HG02943 (cell line): ENCODE measurements at regions not wholly inside any gene's neighbourhood (a gene's known extent, or its start where the extent isn't known, plus 50 kb on each side); places are given as distances from the start of the nearest gene placed in this dataset.

ENCODE experiments used
- ATAC-seq: cut with Tn5 transposase; IDR thresholded peaks from one replicate; pipeline ENCODE4 v1.9.1; 2021; ENCODE audit warnings: mild to moderate bottlenecking, low read depth, moderate library complexity; ENCODE audit not compliant: unreplicated experiment

DNA sequence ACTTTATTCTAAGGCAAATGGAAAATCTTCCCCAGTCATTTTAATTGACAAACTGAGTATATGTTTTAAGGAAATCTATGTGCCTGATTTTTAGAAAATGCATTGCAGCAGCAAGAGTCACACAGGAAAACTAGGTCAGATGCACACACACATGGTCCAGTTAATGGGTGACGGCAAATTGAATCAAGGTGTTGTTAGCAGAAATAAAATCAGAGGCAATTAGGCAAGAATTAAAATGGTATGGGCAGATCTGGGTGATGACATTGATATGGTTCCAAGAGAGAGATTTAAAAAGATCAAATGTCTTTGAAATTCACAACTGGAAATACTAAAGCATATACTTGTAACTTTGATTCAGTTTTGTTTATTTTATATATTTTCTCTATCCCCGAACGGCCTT is 174.2 kb upstream of the CDH19 start:
- no peak for ATAC-seq

DNA sequence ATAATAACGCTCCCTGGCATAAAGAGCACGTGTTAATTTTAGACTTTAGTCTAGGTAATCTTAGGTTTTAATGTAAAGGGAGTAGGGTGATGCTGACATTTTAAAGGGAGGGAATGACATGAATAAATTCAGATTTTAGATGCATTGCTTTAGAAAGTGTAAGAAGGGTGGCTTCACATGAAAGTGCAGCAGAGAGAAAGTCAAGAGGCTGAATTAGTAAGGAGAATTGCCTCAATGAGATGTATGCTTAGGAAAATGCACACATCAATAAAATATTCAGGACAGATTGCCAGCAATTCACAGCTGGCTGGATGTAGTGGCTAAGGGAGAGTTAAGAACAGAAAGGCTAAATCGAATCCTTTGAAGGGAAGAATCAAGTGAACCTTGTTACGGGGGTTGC is 165.5 kb upstream of the CDH19 start:
- no peak for ATAC-seq

DNA sequence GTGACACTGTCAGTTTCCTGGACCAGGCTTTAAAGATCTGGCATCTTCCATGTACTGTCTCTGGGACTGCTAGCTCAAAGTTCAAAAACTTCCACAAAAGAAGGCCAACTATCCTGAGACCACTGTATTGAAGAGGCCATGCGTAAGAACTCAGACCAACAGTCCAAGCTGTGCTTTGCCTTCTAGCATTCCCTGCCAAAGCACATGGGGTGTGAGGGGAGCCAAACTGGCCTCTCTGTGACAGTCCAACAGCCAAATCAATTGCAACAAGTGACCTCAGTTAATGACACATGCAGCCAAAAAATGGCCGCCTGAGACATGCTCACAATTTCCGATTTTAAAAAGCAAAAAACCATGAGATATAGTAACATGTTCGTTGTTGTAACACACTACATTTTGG is 160.3 kb upstream of the CDH19 start:
- no peak for ATAC-seq

DNA sequence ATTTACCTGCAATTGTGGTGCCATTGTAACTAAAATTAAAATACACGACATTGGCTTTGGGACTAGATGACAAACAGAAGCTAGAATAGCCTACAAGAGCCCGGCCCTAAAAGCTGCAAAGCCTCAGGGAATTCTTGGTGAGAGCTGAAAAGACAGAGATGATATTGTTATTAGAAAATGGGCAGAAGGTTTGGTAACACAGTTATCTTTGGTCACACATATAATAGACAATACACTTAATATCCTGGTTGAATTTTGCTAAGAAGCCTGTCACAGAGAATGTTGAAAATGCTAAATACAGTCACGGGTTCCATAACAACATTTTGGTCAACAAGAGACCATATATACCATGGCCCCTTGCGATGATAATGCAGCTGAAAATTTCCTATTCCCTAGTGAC is 157.3 kb upstream of the CDH19 start:
- ATAC-seq, result no peak

DNA sequence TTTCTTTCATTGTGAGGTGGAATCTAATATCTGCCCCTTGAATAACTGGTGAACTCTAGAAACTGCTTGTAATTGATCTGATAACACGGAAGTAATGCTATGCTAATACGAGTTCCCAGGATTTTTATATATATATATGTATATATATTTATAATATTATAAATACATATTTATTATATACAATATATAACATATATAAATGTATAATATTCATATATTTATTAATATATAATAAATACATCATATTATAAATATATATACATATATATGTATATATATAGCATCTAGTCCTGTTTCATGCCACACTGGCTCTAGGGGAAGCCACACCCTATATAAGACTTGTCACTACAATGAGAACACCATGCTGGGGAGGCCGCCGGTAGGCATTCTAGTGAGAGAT is 156.7 kb upstream of the CDH19 start:
- ATAC-seq, result no peak

DNA sequence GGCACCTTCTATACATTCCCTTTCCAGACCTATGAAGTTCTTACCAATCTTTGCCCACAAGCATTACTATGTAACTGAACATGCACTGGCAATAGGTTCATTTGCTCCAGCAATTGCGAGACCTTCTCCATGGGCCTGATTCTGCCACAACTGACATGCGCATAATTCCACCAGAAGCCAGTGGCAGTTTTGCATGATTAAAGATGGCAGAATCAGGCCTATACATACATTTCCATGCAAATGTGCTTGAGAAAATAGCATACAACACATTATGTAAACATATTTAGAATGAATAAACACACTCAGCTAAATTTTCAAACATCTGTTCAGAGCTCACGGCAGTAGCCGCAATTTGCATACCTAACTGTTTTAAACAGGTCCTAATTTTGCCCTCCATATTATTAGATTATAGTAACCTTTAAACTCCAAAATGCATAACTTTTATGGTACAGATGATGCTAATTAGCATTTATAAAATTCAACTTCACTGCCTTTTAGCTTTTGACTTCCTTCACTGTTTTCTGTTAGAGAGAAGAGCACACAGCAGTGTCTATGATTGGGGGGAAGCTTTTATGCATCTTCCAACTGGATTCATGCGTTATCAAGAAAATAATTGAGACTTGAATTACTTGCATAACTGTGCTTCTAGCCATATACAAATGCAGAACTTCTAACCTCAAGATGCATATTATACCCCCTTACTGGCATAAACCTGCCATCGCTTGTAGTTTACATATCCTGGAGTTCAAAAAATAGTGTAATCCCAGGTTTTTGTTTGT is 155.3 kb upstream of the CDH19 start:
- no peak for ATAC-seq

DNA sequence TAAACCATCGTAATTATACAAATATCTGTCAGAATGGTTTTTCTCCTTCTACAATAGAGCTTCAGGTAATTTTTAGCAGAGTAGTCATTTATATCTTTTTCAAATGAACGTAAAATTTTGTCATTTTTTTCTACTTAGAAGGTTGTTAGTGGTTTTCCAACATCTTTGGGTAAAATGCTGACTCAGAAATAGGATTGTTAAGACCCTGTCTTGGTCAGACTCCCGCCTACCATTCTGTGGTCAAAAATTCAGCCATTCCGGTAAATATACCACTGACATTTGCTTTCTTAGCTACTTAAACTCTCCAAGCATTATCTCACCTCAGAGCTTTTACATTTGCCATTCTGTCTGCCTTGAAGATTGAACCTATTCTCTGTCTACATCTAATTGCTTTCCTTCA is 154.1 kb upstream of the CDH19 start:
- no peak for ATAC-seq

DNA sequence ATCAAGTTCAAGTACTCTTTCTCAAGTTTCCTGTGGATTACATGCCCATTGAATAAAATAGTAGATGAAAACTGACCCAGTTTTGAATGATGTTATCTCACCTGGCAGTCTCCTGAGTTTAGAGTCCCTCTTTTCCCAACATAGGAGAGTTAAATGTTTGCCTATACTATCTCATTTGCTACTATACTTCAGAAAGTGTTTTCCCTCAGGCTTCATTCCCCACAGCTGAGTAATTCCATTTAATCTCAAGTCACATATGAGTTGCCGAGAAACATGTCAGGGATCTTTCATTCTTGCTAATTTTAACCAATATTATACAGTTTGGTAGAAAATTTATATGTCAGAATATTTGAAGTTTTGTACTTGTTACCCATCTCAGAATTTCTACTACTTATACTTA is 150.4 kb upstream of the CDH19 start:
- ATAC-seq, result no peak

DNA sequence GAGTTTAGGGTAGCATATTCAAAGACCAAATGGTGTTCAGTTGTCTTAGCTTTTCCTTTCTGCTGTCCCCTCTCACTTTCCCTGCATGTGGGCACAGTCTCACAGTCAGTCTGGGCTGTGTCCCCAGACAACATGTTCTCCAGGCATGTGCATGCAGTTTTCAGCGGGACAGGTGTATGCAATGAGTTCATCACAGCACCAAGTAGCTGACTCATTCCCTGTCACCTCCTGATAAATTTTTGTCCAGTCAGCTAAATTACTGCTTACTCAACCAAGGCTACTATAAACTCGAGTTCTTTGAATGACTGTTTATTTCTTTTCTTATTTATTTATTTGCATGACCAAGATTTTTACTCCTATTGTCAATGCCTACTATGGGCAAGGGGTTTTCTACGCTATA is 148.8 kb upstream of the CDH19 start:
- no peak for ATAC-seq

DNA sequence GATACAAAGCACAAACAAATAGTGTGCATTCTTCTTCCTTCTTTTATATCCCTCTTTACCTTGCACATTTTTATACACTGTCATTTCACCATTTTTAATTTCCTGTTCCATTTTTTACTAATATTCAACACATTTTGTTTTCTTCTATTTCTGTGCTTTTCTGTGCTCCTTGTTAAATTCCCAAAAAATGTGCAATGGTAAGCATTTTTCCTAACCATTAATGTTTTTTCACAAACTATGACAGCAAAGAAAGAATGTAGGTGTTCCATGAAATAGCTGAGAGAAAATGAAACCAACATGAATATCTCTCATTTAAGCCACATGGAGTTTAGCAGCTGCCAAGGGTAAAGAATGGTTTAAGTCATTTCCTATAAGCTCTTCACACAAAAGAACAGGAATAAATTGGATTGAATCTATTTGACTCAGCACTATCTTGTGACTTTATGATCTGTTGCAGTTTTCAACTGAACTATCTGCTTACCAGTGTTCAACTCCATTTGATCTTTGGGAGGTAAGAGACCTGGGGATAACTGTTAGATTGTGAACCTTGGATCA is 145.7 kb upstream of the CDH19 start:
- ATAC-seq, result no peak

DNA sequence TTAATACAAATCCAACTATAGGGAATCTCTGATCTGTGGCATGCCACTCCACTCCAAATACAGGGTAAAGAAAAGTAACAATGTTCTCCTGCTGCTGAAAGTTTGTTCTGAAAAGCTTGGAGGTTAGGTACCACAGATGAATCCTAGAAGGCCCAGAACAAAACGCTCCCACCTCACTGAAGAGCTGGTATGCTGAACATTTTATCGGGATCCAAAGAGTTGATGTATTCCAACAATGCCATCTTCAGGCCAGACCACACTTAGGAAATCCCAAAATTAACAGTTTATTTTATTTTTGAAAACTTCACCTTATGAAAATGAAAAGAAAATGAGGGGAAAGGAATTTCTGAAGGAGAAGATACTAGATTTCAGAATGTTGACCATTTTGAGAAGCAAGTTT is 145.1 kb upstream of the CDH19 start:
- ATAC-seq, result no peak

DNA sequence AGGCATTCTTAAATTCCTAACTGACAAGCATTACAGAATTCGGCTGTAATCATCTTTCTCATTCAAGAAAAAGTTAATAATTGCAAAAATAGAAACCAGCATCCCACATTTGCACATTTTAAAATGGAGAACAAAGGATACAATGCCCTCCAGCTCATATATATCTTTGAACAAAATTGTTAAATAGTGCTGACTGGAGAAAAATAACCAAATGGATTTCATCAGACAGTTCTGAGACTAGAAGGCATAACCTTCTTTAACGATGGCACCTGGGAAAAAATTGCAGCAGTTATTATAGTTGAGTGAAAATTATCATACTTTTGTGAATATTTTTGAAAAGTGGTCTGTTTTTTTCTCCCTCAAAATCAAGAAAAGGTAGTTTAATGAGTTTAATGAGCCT is 138.9 kb upstream of the CDH19 start:
- no peak for ATAC-seq

DNA sequence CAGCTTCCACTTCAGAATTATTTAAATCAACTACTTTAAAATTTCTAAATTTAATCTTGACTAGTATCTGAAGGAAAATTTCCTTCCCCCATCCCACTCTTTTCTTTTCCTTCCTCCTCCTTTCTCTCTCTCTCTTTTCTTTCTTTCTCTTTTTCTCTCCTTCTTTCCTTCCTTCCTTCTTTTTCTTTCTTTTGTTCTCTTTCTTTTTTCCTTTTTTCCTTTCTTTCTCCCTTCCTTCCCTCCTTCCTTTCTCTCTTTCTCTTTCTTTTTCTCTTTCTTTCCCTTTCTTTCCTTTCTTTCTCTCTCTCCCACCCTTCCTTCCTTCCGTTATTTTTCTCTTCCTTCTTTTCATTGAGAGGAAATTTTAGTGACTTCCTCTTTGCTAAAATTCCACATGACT is 132.0 kb upstream of the CDH19 start:
- ATAC-seq, result no peak

DNA sequence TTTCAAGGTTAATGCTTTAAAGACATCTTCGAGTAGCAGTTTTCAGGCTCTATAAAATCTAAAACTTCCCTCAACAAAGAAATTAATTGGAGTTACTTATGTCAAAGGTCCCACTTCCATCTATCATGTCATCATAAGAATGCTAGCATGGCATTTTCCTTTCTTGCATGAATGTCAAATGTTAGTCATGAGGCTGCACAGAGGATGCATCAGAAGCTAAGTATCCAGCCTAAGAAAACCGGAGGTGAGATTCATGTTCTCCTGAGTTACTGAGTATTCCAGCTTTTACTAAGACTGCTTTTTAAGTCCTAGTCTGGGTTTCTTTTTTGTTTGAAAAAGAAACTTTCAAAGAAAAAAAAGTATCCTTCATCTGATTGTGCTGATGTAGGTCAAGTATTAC is 130.6 kb upstream of the CDH19 start:
- ATAC-seq, result no peak

DNA sequence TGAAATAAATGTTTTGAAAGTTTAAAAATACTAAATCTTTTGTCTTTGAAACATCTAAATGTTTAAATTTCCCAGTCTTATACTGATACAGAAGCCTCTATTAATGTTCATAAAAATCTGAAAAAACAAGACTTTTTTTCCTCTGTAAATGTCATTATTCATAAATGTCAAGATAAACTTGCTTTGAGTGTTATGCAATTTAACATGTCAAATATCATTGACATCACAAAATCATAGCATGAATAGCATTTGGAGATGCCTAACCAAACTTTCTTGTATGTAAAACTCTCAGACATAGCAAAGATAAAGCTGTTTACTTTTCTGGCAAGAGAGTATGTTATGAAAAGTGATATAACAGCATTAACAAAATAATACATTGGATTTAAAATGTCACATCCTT is 128.0 kb upstream of the CDH19 start:
- no peak for ATAC-seq

DNA sequence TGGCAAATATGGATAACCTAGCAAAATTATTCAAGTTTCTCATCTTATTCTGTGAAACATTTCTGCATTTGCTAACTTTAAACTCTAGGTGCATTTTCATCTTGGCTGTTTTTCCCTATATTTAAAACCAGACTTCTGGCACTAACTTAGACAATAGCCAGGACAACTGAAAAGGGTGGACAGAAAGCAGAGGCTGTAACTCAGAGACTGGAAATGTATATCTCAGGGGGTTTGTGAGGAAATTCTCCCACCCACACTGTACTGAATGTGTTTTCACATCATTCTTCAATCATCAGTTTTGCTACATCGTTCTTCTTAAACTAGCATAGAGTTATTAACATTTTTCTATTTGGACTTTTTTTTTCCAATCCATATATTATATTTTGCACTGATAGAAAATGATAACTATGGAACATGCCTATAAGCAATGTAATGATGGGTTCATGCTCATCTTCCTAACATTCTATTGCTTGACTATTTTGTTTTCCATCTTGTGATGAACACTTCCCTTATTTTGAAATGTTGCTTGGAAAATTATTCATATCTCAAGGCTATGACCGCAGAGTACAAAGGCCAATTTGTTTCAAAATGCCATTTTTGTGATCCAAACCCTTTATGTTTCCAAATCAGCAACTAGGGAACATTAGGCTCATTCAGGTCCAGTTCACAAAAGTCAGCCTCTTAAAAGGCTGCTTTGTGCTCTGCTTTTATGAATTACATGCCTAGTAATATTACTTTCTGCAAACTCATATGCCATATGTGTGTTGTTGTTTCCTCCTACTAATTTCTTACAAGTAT is 125.8 kb upstream of the CDH19 start:
- no peak for ATAC-seq

DNA sequence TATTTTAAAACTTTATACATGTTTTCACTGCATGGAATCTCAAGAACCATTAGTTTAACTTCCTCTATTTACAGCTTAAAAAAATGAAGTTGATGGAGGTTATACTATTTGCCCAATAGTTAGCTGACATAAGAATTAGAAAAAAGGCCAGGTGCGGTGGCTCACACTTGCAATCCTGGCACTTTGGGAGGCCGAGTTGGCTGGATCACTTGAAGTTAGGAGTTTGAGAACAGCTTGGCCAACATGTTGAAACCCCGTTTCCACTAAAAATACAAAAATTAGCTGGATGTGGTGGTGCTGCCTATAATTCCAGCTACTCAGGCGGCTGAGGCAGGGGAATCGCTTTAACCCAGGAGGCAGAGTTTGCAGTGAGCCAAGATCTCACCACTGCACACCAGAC is 125.1 kb upstream of the CDH19 start:
- ATAC-seq, result no peak

DNA sequence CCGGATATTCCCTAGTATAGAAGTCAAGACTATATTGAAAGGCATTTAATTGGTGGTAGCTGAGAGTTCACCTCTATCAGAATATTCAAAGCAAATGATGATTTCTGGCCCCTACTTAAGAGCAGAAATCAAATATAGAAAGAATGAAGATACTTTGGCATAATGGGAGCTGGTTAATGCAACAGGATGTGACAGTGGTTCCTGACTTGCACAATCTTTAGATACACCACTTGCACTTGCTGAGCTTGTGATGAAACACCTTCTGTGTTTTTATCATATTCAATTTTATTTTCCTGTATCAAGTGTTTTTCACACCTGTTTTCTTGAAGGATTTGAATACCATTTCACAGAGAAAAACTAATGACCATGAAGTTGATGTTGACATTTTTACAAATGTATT is 124.1 kb upstream of the CDH19 start:
- no peak for ATAC-seq

DNA sequence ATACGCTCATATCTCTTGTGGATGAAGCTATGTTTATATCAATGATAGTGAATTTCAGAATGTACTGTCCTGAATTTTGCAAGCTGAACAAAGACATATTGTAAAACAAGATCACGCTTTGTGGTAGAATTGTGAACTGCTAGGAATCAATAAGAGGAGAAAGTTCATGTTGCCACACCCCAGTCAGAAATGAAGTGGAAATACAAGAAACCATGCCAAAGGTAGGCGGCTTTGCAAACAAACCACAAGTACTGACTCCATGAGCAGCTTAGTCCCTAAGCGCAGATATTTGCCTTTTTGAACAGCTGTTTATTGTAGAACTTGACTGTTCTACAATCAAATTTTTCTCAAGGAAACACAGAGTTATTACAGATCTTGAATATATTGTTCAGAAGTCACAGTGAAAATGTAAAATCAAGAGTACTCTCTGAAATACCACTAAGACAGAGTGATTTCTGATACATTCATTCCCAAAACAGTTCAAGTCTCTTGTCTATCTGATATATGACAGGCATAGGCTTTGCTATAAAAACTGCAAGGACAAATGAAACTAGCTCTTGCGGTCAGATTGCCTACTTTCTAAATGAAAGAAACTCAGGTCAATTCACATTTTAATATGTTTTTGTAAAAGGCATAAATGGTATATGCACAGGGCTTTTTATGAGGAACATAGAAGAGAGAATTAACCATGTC is 120.9 kb upstream of the CDH19 start:
- ATAC-seq, result no peak

DNA sequence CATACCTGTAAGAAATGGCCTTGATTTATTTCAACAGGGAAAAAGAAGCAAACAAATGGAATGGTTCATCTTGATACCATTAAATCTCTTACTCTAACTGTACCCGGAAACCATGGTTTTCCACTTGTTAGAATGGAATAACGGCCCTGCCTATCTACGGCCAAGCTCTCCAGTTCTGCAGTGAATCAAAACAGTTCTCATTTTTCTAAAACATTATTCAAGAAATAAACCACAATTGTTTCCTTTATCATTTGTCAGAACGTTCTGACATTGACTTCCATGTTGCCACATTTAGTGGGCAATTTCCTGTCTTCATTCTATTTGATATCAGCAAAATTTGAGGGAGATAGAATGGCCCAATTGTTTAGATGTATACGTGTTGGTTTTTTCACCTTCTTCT is 118.8 kb upstream of the CDH19 start:
- ATAC-seq, result no peak

DNA sequence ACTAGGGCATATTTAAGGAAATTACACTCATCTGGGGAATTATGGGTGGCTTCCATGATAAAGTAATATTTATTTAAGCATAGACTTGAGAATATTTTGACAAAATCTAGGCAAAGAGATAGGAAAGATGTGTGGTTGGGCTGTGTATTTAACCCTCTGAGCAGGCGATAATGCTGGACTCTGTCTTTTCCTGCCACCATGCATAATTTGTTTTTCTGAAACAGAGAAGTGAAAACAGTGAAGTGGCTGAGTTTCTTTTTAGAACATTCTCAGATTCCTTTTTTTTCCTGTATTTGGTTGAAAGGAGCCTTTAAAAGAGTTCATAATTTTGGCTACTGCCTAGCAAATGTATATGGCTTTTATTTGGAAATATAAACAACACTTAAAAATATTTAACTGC is 104.8 kb upstream of the CDH19 start:
- no peak for ATAC-seq
